Limb (tissue), 2 donors: ENCODE measurements at regions not wholly inside any gene's neighbourhood (a gene's known extent, or its start where the extent isn't known, plus 50 kb on each side); places are given as distances from the start of the nearest gene placed in this dataset.

Experiments used
- DNase-seq, 2 donors: peaks; one replicate each; pipeline ENCODE4 v3.0.0-alpha.2; 2016; ENCODE audit errors: extremely low spot score in 2 of 2

- no peak for DNase-seq
These were observed 239.3 kb downstream of the ALG10B start for GRCh38 chr12:38555620-38556591.

GRCh38 chr12:38556647-38557046, 240.1 kb downstream of the ALG10B start:
- no peak for DNase-seq

GRCh38 chr12:38585086-38585485, 268.5 kb downstream of the ALG10B start:
- no peak for DNase-seq

- no peak for DNase-seq
These were observed 270.2 kb downstream of the ALG10B start for GRCh38 chr12:38586789-38587188.

GRCh38 chr12:38587594-38587993, 271.0 kb downstream of the ALG10B start:
- no peak for DNase-seq

GRCh38 chr12:38588624-38589305, 272.2 kb downstream of the ALG10B start:
- no peak for DNase-seq

GRCh38 chr12:38589306-38589632, 272.7 kb downstream of the ALG10B start:
- no peak for DNase-seq

GRCh38 chr12:38601949-38602348, 285.4 kb downstream of the ALG10B start:
- DNase-seq: no peak
